ENCODE measurements at regions not wholly inside any gene's neighbourhood (a gene's known extent, or its start where the extent isn't known, plus 50 kb on each side); places are given as distances from the start of the nearest gene placed in this dataset.

DNA sequence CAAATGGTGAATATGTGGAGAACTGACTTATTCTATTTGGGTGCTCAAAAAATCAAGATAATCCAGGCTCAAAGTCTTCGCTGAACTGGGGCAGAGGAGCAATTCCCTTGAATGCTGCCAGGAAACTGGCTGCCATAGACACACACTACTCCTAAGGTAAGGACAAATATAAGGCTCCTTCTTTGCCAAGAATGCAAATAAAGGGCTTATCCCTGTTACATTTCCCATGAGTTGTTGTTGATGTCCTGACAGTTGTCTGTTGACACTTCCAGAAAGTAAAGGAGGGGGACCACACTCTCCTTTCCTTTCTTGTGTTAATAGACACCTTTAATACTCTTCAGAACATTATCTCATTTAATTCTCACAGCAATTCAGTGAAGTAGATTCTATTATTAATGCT, 212.2 kb upstream of the PTBP2 start:
- H3K4me1 ChIP-seq (ENCODE audit: control insufficient read depth in 1 of 2, insufficient read depth in 2 of 2, low read depth in 1 of 2, low read length in 1 of 2) = no peaks in the 10 kb centered on the region; a peak in 1 of 4 replicates
- no peaks in the 10 kb centered on the region for H3K9me3 ChIP-seq
- no peaks in the 10 kb centered on the region for H3K79me2 ChIP-seq (ENCODE audit: insufficient read depth)
- no peaks in the 10 kb centered on the region for H3K9me2 ChIP-seq
- no peak overlapping the region for H2AFZ ChIP-seq (ENCODE audit: low read depth)
- CTCF ChIA-PET = interaction anchor here (1.1 kb wide), 1 partner anchor 9 kb away, joined by 3 read pairs; no protein-coding TSS in a partner anchor
- H3K9ac ChIP-seq = no peak overlapping the region
- no peak overlapping the region for H3K4me2 ChIP-seq
- no peak overlapping the region for H3K4me3 ChIP-seq (ENCODE audit: low read depth in 2 of 2, low read length in 1 of 2)
- 69% methylated on average over 1 of the region's 1 CpG for WGBS (ENCODE audit: low lambda C conversion rate)
- H3K36me3 ChIP-seq (replicated peaks in 1 of 2; ENCODE audit: control insufficient read depth in 1 of 2, insufficient read depth in 2 of 2, low read length in 1 of 2) = no peaks in the 10 kb centered on the region
- H3K27me3 ChIP-seq (ENCODE audit: insufficient read depth) = no peaks in the 10 kb centered on the region
- TF ChIP-seq MXI1 (IDR thresholded peaks at IDR 0.05; ENCODE audit: low read depth, low read length) = no peak
- no peak for TF ChIP-seq POLR2AphosphoS5 (IDR thresholded peaks at IDR 0.05; ENCODE audit: low read depth, low read length)
- TF ChIP-seq RAD21 (IDR thresholded peaks at IDR 0.05; ENCODE audit: low read length) = no peak
- TF ChIP-seq, protein P1, sequence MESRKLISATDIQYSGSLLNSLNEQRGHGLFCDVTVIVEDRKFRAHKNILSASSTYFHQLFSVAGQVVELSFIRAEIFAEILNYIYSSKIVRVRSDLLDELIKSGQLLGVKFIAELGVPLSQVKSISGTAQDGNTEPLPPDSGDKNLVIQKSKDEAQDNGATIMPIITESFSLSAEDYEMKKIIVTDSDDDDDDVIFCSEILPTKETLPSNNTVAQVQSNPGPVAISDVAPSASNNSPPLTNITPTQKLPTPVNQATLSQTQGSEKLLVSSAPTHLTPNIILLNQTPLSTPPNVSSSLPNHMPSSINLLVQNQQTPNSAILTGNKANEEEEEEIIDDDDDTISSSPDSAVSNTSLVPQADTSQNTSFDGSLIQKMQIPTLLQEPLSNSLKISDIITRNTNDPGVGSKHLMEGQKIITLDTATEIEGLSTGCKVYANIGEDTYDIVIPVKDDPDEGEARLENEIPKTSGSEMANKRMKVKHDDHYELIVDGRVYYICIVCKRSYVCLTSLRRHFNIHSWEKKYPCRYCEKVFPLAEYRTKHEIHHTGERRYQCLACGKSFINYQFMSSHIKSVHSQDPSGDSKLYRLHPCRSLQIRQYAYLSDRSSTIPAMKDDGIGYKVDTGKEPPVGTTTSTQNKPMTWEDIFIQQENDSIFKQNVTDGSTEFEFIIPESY (IDR thresholded peaks at IDR 0.05; ENCODE audit: borderline replicate concordance, low read depth) = no peak
- TF ChIP-seq, protein P2, sequence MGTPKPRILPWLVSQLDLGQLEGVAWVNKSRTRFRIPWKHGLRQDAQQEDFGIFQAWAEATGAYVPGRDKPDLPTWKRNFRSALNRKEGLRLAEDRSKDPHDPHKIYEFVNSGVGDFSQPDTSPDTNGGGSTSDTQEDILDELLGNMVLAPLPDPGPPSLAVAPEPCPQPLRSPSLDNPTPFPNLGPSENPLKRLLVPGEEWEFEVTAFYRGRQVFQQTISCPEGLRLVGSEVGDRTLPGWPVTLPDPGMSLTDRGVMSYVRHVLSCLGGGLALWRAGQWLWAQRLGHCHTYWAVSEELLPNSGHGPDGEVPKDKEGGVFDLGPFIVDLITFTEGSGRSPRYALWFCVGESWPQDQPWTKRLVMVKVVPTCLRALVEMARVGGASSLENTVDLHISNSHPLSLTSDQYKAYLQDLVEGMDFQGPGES (IDR thresholded peaks at IDR 0.05; ENCODE audit: low read depth, low read length) = no peak
- TF ChIP-seq, protein P3, sequence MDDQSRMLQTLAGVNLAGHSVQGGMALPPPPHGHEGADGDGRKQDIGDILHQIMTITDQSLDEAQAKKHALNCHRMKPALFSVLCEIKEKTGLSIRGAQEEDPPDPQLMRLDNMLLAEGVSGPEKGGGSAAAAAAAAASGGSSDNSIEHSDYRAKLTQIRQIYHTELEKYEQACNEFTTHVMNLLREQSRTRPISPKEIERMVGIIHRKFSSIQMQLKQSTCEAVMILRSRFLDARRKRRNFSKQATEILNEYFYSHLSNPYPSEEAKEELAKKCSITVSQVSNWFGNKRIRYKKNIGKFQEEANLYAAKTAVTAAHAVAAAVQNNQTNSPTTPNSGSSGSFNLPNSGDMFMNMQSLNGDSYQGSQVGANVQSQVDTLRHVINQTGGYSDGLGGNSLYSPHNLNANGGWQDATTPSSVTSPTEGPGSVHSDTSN (IDR thresholded peaks at IDR 0.05) = no peak
- TF ChIP-seq, protein P4, sequence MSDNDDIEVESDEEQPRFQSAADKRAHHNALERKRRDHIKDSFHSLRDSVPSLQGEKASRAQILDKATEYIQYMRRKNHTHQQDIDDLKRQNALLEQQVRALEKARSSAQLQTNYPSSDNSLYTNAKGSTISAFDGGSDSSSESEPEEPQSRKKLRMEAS (IDR thresholded peaks at IDR 0.05; ENCODE audit: low read depth) = no peak
- TF ChIP-seq EZH2phosphoT487 (IDR thresholded peaks at IDR 0.05; ENCODE audit: borderline replicate concordance, low read depth) = no peak
- no peak for TF ChIP-seq FOXM1 (IDR thresholded peaks at IDR 0.05; ENCODE audit: low read depth)
- H3F3A ChIP-seq (replicated peaks; ENCODE audit: insufficient read depth) = no peaks in the 10 kb centered on the region
- POLR2A ChIA-PET = no interaction called here
- no peaks in the 10 kb centered on the region for H4K20me1 ChIP-seq (ENCODE audit: insufficient read depth)
- no peak for DNase-seq
- H3K27ac ChIP-seq (ENCODE audit: low read depth in 2 of 2, low read length in 1 of 2) = no peak overlapping the region

DNA sequence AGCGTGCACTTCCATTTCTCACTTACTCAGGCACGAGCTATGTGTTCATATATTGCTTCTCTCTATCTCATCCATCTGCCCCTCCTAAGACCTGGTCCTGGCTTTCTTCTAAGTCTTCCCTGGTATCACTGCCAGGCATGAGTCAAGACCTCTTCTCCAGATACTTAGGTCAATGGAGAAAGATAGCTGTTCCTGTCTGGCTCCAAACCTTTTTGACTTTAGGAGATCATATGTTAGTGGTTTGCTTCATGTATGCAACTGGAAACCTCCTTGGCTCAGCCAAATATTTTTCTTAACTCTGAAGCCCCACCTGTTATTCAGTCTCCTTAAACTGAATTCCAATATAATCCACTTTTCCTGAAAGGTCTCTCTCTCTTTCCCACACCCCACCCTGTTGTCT, 211.6 kb upstream of the PTBP2 start:
- 53% methylated on average over 2 of the region's 2 CpGs for WGBS (ENCODE audit: low lambda C conversion rate)
- Histone ChIP-seq H3K9ac (no peak overlapping the region), H4K20me1 (ENCODE audit: insufficient read depth) (no peaks in the 10 kb centered on the region), H3K9me2 (no peaks in the 10 kb centered on the region), H3K79me2 (ENCODE audit: insufficient read depth) (no peaks in the 10 kb centered on the region), H3K4me3 (ENCODE audit: low read depth in 2 of 2, low read length in 1 of 2) (no peak overlapping the region), H3K9me3 (no peaks in the 10 kb centered on the region), H3K4me1 (ENCODE audit: control insufficient read depth in 1 of 2, insufficient read depth in 2 of 2, low read depth in 1 of 2, low read length in 1 of 2) (no peaks in the 10 kb centered on the region; a peak in 1 of 4 replicates), H3F3A (replicated peaks; ENCODE audit: insufficient read depth) (no peaks in the 10 kb centered on the region), H2AFZ (ENCODE audit: low read depth) (no peak overlapping the region), H3K27me3 (ENCODE audit: insufficient read depth) (no peaks in the 10 kb centered on the region), H3K36me3 (replicated peaks in 1 of 2; ENCODE audit: control insufficient read depth in 1 of 2, insufficient read depth in 2 of 2, low read length in 1 of 2) (no peaks in the 10 kb centered on the region), H3K27ac (ENCODE audit: low read depth in 2 of 2, low read length in 1 of 2) (no peak overlapping the region), H3K4me2 (no peak overlapping the region)
- POLR2A ChIA-PET = no interaction called here
- CTCF ChIA-PET = no interaction called here
- TF ChIP-seq, protein P1 (IDR thresholded peaks at IDR 0.05; ENCODE audit: borderline replicate concordance, low read depth) = no peak
- TF ChIP-seq, protein P4 (IDR thresholded peaks at IDR 0.05; ENCODE audit: low read depth) = no peak
- no peak for DNase-seq

All from SK-N-SH (cell line).